ENCODE measurements at regions not wholly inside any gene's neighbourhood (a gene's known extent, or its start where the extent isn't known, plus 50 kb on each side); places are given as distances from the start of the nearest gene placed in this dataset.

DNA sequence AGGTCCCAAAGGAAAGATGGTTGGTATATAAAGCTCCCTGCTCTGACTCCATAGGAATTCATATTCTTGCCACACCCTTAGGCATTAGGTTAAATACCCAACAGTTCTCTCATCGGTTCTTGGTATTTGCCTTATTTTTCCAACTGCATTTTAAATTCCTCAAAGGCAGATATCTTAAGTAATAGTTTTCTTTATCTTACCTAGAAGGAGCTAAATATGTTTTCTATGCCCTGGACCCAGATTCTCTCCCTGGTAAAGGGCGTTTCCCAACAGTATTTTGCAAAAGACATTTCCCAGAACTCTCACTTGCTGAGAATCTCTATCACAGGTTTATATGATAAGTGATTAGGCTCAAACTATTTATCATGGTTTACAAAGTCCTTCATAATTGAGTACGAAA is 158.6 kb upstream of the BDNF start:
- no peak for DNase-seq

DNA sequence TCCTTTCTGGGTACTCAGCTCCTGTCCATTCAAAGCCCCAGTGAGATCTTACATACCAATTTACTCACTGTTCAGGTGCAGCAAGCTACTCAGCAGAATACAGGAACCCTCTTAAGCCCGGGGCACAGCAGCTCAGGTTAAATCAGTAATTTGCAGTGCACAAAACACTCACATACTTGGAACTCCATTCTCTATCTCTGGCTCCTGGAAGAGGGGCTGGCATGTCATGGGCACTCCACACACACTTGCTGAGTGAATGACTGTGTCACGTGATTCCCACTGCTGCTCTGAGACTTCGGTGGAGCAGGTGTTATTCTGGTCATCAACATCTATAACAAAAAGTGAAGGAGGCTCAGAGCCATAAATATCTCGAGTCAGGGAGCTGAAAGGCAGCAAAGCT is 157.3 kb upstream of the BDNF start:
- no peak for DNase-seq

DNA sequence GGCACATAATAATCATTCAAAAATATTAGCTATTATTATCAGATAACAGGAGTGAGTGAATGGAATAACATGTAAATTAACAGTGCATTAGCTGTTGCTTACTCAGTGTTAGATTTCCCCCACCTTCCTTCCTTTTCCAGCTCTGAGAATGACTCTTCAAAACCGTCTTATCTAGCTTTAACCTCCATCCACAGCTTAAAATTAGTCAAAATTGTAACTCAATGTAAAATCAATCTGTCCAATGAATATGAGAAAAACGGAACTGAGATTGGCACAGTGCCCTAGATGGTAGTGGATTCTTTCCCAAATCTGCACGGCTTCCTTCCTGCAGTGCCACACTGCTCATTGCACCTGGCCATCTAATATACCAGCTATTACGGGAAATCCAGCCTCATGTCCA is 156.8 kb upstream of the BDNF start:
- DNase-seq, result no peak

DNA sequence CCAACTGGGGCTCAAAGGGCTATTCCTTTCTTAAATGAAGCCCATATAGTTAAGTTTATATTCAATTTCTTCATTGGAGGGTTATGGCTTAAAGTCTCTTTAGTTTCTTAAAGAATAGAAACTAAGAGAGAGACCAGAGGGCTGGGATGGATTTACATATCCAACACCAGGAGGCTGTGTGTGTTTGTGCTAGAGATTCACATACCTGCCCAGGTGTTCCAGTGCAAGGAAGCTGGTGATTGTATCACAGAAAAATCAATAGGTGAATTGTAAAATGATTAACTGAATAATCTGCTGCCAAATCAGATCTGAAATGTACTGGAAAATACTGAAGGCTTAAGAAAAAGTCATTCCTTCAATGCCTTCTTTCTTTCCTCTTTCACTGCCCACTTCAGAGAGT is 148.2 kb upstream of the BDNF start:
- no peak for DNase-seq

DNA sequence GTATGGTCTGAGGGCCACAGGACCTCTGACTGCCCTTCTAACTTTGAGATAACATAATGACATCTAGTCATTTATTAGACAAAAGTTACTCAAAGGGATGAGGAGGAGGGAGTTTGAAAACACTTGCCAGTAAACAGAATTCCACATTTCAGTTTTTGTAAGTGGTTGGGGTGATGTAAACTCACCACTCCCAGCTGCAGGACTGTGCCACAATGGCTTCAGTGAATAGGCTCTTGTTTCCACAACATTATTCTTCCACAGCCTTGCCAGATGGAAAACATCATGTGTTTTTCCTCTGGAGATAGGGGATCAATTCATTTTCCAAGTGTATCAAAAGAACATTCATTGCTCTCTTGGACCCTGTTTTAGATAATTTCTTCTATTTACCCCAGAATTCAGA is 147.2 kb upstream of the BDNF start:
- DNase-seq, result no peak

DNA sequence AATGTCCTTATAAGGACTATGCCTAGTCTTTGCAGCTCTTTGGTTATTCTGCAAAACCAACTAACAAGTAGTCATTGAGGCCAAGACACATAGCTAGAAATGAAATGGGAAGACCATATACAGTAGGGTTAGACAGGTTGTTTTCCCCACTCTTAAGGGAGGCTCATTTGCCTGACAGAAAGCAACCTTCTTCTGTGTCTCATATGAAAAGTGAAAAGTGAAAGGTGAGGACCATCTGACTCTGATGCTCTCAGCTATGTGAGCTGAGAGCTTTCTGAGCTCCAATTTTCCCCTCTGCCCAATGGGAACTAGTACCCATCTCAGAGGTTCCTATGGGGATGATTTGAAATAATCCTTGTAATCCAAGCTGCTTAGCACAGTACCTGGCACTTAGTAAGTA is 142.0 kb upstream of the BDNF start:
- no peak for DNase-seq

DNA sequence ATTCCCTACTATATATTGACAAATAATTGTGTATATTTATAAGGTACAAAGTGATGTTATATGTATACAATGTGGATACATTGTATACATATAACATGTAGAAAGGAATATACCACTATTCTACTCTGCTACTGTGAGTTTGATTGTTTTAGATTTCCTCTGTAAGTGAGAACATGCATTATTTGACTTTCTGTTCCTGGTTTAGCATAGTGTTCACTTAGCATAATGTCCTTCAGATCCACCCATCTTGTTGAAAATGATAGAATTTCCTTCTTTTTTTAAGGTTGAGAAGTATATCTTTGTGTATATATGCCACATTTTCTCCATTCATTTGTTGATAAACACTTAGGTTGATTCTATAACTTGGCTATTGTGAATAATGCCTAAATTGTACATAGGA is 140.8 kb upstream of the BDNF start:
- no peak for DNase-seq

DNA sequence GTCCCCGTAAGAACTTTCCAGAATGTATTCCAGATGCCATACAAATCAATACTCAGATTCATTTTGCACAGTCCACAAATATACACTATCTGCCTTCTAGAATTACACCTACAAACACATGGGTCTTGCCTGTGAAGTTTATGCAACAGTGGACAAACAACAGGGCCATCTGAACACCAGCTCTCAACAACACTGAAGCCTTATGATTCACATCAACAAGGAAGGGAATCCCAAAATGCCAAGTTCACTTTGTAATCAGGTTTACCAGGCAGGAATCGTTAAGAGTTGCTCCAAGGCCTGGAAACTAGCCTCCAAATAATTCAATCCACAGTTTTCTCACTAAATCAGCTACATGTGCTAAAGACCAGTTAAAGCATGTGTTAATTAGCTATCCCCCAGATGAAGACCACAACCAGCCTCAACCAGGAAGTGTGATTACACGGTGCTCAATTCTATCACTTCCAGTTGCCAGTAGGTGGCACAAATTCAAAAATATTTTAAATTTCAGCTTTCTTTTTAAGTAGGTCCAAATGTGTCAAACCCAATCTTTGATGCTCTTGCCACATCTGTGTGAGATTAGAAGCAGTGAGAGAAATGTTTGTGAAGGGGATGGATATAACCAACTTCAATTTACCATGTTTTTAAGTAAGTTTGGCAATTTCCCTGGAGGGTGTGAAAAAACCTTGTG is 139.1 kb upstream of the BDNF start:
- DNase-seq, result no peak

DNA sequence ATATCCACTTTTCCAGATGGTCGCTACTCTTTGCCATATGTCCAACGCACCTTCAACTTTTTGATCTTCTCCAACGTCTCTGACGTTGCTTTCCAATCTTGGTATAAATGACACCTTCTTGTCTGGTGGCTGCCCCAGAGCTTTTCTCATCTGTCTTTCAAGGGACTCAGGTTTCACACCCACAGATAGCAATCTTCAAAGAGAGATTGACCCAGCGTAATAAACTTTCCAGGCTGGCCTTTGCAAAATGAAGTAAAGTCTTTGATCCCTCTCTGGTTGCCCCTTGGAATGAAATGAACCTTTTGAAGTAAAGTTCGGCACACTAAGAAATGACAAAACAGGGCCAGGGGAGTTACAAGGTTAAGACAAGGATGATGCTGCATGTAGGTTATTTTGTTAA is 138.4 kb upstream of the BDNF start:
- no peak for DNase-seq

DNA sequence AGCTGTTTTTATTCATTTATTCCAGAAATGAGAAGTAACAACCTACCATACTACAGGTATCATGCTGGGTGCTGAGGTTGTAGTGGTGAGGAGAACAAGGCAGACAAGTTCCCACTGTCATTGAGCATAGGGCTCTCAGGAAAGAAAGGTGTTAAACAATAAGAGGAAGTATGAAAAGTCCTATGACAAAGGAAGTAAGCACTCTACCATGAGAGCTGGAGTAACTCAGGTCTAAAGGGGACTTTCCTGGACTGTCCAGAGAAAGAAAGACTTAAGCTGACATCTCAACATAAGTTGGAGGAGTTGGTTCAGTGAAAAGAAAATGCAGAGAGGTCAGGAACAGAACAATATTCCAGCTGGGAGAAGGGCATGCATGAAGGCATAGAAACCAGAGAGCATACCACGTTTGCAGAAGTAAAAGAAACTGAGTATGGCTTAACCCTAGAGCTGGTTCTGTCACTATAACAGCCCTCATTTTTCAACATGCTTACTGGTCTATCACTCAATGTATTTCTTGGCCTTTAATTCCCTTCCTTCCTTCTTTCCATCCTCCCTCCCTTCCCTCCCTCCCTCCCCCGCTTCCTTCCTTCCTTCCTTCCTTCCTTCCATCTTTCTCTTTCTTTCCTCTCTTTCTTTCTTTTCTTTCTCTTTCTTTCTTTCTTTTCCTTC is 137.8 kb upstream of the BDNF start:
- no peak for DNase-seq

DNA sequence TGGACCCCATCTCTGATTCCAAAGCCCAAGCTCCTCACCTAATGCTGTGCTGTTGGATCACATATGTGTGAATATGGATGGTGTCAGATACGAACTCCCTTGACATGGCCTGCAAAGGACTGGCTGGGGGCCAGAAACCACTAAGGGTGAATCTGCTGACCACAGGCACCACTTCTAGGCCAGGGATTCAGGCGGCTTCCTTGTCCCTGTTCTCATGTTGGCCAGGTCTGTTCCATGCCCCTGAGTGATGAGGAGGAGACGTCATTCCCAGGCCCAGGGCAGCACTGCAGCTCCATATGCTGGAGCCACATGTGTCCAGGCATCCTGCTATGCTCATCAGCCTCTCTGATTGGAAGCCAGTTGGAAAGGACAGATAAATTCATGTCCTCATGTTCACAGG is 130.0 kb upstream of the BDNF start:
- DNase-seq, result no peak

DNA sequence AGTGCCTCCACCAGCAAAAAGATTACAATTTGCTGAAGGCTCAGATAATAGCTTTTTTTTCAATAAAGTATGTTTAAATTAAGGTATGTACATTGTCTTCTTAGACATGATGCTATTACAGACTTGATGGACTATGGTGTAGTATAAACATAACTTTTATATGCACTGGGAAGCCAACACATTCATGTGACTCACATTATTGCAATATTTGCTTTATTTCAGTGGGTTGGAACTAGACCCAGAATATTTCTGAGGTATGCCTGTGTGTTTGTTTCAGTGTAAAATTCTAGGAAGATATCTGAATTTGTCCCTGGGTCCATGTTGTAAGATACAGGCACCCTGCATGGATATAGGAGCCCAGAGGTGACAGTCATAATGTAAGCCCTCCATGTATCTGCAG is 120.0 kb upstream of the BDNF start:
- no peak for DNase-seq

DNA sequence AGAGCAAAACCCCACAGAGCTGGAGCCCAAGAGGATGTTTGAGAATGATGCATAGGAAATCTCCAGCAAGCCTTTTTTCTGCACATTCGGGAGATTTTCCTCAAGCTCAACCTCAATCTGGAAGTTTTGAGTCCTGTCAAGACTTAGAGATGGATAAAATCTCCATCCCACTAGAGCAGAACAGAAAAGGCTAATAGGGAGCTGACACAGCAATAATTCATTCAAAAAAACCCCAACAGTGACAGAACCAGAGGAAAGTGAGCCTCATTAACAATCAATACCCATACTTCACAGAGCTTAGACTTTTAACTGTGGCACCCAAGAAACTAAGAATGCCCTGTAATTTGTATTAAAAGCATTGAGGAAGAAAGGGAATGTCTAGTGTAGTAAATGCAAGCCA is 115.9 kb upstream of the BDNF start:
- DNase-seq, result no peak

DNA sequence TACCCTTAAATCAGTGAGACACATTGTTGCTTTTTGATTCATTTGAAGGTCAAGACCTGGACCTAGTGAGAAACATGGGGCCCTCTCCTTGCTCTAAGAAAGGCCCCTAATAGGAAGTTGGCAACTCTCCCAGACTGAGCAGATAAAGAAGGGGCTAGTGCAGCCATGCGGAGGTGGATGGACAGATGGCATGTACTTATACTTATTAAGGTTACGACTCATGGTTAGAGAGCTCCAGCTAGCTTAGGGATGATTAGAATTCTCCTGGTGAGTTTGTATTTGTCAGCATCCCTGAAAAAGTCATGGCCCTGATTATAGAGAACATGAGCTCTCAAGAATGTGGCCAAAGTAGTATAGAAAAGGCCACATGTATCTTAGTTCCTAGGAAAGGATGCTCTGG is 112.1 kb upstream of the BDNF start:
- no peak for DNase-seq

DNA sequence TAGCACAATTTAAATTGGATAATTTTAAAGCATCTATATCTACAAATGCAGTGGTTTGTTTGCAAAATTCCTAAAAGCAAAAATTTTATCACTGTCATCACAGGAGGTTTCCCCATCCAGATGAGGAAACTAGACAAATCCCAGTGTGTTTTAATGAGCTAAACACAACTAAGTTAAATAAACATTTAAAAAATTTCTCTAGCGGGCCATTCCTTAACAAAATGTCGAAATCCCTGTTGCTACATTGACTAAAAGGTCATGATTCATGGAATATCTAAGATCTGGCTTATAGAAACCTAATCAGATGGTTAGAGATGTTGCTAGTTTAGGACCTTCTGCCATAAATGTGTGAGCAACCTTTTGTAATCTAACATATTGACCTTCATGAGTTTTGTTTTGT is 107.3 kb upstream of the BDNF start:
- no peak for DNase-seq

DNA sequence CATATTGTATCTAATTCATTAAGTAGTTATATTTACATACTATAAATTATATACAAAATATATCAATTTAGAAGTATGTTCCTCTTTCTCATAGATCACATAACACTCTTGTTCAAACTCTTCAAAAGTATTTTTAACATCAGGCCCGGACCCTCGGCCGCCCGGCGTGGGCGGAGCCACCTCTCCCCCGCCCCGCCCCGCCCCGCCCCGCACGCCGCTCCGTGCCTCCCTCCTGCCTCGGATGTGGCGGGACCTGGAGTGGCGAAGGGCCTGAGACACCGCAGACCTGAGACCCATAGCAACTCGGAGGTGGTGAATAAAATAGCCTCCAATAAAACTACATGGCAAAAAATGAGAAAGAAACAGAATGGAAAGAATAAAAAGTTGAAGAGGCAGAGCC is 105.9 kb upstream of the BDNF start:
- DNase-seq, result no peak

DNA sequence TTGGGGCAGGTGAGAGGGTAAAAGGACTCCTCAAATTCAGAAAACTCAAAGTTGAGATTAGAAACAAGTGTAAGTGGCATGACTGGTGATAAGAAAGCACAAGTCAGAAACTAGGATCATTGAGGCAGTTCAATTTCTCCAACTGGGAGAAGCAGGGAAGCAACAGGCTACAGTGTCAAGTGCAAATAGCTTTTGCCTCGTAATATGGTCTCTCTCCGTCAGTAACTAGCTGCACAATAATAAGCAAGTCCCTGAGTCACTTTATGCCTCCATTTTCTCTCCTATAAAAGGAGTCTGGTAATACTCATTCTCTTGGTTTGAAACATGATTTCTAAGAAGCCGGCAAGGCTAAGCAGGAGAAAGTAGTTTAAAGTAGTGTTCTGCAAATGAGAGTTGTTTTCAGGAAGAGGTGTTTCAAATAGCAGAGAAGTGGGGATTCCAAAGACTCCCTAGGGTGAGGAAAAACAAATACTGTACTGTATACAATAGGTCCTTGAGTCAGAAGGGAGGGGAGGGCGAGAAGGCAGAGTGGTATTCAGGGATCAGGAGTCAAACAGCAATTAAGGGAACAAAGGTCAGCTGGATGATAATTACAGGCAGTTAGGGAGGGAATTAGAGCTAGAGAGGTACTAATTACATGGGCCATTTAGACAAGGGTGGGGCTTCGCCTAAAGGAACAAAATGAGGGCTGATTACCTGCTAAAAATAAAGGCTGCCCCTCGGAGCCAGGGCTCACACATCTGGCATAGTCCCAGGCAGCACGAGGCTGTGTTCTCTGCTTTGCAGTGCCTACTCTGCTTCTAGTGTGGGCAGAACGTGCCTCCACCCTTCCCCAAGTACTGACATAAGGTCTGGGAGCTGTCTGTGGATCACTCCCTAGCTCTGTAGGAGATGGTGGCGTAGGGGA is 96.0 kb upstream of the BDNF start:
- DNase-seq, result no peak

DNA sequence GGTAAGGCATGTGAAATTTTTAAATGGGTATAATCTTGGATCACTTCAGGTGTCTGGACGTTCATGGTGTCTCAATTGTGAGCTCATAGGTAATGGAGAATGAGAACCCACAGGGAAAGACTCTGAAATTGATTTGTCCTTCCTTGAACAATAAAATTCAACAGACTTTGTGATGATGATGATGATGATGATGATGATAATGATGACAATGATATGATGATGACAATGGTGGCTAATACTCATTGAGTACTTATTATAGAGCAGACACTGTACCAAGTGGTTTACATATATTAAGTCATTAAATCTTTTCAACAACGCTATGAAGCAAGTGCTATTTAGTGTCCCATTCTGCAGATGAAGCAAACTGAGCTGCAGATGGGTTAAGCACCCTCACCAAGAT is 86.6 kb upstream of the BDNF start:
- no peak for DNase-seq

DNA sequence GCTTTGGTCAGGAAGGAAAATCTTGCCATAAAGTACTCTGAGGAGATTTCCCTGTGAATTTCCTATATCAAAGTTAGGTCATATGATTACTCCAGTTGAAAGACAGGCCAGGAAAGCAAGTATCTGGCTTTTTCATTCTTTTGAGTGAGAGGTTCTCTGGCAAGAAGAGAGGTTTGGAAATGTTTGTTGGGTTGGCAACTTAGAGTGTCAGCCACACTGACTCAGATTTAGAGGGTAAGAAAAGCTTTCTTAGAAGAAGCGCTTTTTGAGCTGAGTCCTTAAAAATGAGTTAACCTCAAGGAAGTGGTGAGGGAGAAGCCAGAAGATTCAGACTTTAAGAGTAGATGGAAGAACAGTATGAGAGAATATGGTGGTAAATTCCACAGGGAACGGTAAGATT is 86.1 kb upstream of the BDNF start:
- no peak for DNase-seq

DNA sequence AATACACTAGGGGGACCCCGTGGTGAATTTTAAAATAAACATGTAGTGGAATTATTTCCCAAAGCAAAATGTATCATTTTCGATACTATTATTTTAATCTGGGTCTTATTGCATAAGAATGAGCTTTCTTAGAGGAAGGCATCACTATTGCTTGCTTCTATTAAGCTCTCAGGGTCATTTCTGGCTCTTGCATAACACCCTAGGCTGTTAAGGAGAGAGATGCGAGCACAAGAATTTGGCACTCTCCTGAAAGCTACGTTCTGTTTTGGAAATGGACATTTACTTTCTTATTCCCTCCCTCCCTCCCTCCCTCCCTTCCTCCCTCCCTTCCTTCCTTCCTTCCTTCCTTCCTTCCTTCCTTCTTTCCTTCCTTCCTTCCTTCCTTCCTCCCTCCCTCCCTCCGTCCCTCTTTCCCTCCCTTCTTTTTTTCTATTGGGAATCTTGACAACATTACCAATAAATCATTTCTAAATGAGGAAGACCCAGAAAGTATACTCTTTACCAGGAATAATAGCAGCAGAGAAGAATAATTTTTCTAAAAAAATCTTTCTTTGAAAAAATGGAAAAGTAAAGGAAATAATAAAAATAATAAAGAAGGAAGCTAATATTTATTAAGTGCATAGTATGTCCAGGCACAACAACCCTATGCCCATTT is 83.6 kb upstream of the BDNF start:
- DNase-seq, result no peak

DNA sequence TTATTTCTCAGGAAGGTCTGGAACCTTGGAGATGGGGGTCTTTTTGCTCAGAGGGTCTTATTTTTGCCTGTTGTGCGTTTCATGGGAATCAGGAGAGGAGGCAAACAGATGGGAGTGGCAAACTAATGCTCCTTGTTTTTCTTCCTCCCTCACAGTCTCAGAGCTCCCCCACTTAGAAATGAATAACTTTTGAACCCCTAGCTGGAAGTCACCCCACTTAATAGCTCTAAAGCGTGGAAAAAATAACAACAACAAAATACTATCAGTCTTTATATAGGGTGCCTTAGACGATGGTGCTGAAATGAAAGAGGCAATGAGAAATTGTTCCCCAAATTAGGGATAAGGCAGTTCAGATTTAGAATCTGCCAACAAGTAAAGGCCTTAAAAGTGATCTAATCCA is 76.8 kb upstream of the BDNF start:
- DNase-seq, result no peak

DNA sequence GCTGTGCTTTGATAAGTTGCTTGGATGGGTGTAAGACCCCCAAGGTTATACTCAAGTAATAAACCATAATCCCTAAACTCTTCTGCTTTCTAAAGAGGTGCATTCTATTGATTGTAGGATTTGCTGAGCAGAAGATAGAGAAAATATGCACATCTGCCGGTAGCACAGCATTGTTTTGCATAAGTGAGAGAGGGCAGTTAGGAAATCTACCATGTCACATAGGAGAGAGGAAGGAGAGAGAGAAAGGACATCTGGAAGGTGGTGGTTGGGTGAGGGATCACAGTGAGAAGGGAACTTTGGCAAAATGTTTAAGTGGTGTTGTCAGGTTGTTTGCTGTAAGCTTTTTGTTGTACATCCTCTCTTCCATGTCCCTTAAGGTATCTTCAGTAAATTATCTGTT is 73.6 kb upstream of the BDNF start:
- DNase-seq, result no peak

DNA sequence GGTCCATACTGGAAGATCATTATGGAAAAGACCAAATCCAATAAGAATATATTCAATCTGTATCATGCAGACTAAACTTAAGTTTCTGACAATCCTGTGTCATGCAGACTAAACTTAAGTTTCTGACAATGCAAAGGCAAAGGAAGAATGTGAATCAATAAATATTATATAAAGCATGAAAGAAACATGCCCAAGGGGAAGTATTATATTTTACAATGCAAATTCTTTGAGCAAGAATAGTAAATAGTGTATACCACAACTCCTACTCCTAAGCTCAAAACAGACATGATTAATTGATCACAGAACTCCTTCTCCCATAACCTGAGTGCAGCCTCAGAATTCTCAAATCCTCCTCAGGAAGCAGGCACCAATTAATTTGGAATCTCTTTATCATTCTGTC is 71.3 kb upstream of the BDNF start:
- DNase-seq, result no peak
